Ammon's horn (tissue), 1 donor: ENCODE measurements at regions not wholly inside any gene's neighbourhood (a gene's known extent, or its start where the extent isn't known, plus 50 kb on each side); places are given as distances from the start of the nearest gene placed in this dataset.
"Not testable (repeated sequence)": the region's sequence is repeated elsewhere in the genome, so short reads cannot be mapped to it uniquely, and the experiment has no call there.

Experiments
- DNase-seq: peaks from one replicate; pipeline ENCODE4 v3.0.0-alpha.2; 2016; ENCODE audit warnings: low spot score

- no peak for DNase-seq
These were observed 147.5 kb upstream of the TSLP start for GRCh38 chr5:110923971-110924370.

- DNase-seq: no peak
These were observed 146.1 kb upstream of the TSLP start for GRCh38 chr5:110925398-110925797.

GRCh38 chr5:110925916-110926315 is 145.6 kb upstream of the TSLP start:
- DNase-seq: no peak

- no peak for DNase-seq
These were observed 138.6 kb upstream of the TSLP start for GRCh38 chr5:110932755-110933488.

GRCh38 chr5:110940136-110940535 is 131.4 kb upstream of the TSLP start:
- no peak for DNase-seq

- DNase-seq: no peak
These were observed 125.6 kb upstream of the TSLP start for GRCh38 chr5:110945874-110946436.

- DNase-seq: no peak
These were observed 120.1 kb upstream of the TSLP start for GRCh38 chr5:110951373-110951791.

- DNase-seq: no peak
These were observed 115.1 kb upstream of the TSLP start for GRCh38 chr5:110956280-110956912.

- no peak for DNase-seq
These were observed 114.3 kb upstream of the TSLP start for GRCh38 chr5:110956913-110957813.

GRCh38 chr5:110957934-110958333 is 113.6 kb upstream of the TSLP start:
- DNase-seq: no peak

- no peak for DNase-seq
These were observed 108.0 kb upstream of the TSLP start for GRCh38 chr5:110963495-110963894.

- DNase-seq: peak; percentile 22
These were observed 105.5 kb upstream of the TSLP start for GRCh38 chr5:110965773-110966581.

GRCh38 chr5:110968246-110969005 is 103.1 kb upstream of the TSLP start:
- no peak for DNase-seq

- no peak for DNase-seq
These were observed 102.0 kb upstream of the TSLP start for GRCh38 chr5:110969502-110969901.

GRCh38 chr5:110973510-110973909 is 98.0 kb upstream of the TSLP start:
- DNase-seq: no peak

- DNase-seq: no peak
These were observed 93.6 kb upstream of the TSLP start for GRCh38 chr5:110977915-110978314.

GRCh38 chr5:110985882-110986281 is 85.6 kb upstream of the TSLP start:
- DNase-seq: not testable (repeated sequence)

GRCh38 chr5:110987573-110987972 is 83.9 kb upstream of the TSLP start:
- not testable (repeated sequence) for DNase-seq

- DNase-seq: no peak
These were observed 74.8 kb upstream of the TSLP start for GRCh38 chr5:110996742-110997141.

- DNase-seq: no peak
These were observed 69.5 kb upstream of the TSLP start for GRCh38 chr5:111002036-111002435.

GRCh38 chr5:111003623-111004022 is 67.9 kb upstream of the TSLP start:
- no peak for DNase-seq
